ENCODE measurements at regions not wholly inside any gene's neighbourhood (a gene's known extent, or its start where the extent isn't known, plus 50 kb on each side); places are given as distances from the start of the nearest gene placed in this dataset.

DNA sequence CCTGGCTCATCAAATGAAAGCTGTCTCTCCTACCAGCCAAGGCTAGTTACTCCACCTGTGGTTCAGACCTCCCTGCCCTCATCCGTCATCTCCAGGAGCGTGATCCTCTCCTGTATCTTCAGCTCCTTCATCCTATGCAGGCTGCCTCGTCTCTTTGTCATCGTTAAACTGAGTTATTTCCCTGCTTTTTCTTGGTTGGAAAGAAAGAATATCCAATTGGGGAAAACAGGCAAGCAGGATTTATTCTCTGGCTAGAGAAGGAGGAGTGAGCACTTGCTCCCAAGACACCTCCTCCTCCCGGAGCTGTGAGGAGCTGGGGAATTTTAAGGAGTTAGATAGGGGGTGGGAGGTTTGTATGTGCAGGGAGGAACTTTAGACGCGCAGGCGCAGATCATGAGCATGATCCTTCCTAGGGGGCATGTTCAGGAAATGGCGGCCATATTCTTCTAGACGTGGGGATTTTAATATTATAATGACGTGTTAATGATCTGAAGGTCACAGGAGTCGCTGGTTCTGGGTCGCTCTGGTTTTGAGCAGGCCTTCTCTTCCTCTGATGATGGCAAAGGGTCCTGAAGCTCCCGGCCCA is 156.4 kb upstream of the KL start:
- DNase-seq (ENCODE audit: low read depth, low spot score), result no peak

DNA sequence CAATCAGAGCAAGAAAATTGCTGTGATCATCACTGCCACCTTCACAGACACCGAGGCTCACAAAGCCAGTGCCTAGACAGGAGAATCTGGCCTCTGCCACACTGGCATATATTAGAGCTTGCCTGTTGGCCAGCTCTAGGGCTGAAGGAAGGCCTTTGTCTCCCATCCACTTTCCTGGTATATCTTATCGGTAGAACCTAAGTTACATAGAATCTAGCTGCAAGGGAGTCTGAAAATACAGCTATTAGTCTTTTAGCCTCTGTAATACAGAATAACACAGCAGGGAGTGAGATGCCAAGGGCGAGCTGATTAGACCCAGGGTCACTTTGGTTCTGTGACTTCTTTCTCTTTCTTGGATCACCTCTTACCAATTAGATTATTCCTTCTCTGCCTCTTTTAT is 154.9 kb upstream of the KL start:
- DNase-seq (ENCODE audit: low read depth, low spot score), result no peak

DNA sequence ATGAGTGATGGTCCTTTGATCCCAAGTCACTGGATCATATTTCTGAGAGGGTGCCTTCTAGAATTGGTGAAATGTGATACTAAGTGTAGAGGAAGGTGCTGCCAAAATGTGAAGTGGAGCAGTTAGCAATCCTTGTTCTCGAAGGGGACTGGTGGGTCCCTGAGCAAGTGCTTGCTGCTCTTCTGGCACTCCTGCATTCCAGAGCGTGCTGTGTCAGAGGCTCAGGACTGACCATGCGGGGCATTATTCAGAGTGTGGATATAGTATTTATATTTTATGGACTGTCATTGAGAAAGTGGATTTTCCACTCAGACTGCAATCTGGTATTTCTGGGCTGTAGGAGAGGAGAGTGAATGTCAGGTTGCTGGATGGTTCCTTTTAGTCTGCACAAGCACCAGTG is 152.6 kb upstream of the KL start:
- no peak for DNase-seq (ENCODE audit: low read depth, low spot score)

DNA sequence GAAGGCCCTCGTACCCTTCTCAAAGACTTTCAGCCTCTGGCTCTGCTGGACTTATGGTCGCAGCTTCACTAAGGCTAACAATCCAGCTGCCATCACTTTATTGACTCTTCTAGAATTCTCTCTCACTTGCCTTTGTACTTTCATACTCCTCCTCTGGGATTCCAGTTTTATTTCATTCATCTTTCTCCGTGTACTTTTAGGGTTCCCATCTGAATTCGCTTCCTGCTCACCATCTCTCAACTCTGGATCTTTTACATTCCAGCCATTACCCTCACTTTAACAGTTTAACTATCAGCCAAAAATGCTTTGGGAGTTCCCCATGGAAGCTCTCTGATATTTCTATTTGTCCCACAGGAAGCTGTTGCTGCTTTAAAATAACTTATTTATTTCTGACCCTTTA is 149.3 kb upstream of the KL start:
- no peak for DNase-seq (ENCODE audit: low read depth, low spot score)

DNA sequence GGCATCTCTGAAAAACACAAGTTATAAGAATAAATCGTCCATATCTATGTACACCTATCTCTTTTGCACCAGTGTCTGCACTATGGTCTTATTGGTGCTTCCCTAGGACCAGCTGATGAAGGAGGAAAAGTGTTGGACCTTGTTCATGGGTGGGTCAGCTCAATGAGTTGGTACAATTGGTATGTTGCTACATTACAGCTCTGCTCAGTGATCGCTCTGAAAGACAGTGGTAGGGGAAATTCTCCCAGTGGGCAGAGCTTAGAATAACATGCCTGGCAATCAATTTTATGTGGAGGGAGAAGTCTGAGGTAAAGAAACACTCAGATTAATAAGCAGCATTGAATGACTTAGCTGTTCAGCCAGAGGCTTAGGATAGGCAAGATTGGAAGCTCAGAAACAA is 138.7 kb upstream of the KL start:
- no peak for DNase-seq (ENCODE audit: low read depth, low spot score)

DNA sequence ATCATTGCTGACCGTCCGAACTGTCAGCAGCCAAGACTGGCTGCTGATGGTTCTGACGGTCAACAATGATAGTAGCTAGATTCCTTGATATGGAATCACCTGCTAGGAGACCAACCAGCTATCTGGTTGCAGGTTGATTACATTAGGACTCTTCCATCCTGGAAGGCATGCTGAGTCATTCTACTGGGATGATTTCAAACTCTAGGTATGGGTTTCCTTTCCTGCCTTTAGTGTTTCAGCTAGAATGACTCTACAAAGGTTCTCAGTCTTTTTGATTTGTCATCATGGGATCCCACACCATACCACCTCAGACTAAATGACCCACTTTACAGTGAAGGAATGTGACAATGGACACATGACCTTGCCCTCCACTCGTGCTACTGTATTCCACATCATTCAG is 138.1 kb upstream of the KL start:
- no peak for DNase-seq (ENCODE audit: low read depth, low spot score)

DNA sequence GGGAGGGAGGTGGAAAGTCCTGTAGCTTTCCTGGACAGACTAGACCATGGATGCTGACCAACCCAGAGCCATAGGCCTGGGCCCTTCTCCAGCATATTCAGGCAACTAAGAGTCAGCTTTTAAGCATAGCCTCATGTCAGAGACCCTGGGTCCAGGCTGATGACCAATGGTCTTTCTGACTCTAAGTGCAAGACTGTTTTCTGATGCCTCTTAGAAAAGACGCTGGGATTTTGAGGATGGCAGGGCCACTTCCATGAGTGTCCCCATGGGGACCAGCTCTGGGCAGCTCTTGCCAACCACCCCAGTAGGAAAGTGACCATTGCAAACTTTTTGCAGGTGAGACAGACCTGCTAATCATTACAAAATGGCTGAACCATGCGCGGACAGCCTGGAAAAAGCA is 135.6 kb upstream of the KL start:
- no peak for DNase-seq (ENCODE audit: low read depth, low spot score)

DNA sequence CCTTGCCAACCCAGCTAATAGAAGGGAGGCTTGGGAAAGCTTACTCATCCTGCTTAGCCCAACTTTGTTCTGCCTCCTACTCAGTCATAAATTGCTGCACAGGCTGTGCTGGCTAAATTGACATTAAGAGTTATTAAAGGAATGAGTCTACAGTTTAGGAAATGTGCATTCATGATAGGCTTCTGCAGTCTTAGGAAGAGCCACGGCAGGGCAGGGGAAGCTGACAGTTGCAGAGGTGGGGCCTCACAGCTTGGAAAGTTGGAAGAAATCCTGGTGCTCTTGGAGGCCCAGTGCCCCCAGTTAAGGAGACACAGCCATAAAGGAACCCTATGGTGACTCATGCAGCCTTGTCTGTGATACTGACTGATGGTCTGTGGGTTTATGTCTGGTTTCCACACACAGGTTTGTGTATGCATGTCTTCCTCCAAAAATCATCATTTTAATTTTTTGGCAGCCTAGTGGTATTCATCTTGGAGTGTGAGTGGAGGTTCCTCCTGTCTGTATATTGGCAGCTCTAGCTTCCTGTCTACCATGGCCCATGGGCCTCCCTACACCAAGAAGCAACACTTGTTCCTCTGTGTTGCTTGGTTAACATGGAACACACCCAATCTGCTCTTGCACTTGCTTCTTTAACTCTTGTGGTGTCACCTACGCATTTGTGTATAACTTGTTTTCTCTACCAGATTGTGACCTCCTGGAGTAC is 135.0 kb upstream of the KL start:
- no peak for DNase-seq (ENCODE audit: low read depth, low spot score)

DNA sequence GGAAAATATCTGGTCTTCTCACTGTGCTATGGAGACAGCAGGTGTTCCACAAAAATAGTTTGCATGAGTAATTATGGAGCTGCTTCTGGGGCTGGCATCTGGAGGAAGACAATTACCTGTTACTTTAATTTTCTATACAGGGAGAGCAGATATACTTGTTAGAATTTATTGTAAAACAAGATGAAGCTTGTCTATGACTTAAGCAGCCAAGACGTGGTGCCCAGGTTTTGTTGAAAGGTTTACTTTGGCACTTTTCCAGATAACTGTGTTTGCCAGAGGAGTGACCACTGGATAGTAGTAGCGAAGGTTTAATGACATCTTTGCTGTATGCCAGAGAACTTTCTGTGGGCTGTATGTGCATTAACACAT is 134.5 kb upstream of the KL start:
- no peak for DNase-seq (ENCODE audit: low read depth, low spot score)

DNA sequence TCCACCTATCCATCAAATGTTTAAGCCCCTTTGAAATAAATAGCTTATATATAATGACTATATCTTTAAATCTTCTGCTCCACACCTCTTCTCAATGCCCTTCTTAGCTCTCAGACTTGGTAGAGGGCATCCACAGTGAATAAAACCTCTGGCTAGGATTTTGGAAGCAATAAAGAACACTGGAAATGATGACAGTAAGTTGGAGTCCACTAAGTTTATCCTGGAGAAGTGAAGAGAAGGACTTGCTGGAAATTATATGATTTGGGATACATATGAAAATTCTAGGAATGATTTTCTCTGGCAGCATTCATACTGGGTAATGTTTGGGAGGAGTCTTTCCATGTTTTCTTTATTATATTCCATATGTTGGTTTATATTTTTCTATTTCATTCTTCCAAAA is 133.5 kb upstream of the KL start:
- DNase-seq (ENCODE audit: low read depth, low spot score), result no peak

DNA sequence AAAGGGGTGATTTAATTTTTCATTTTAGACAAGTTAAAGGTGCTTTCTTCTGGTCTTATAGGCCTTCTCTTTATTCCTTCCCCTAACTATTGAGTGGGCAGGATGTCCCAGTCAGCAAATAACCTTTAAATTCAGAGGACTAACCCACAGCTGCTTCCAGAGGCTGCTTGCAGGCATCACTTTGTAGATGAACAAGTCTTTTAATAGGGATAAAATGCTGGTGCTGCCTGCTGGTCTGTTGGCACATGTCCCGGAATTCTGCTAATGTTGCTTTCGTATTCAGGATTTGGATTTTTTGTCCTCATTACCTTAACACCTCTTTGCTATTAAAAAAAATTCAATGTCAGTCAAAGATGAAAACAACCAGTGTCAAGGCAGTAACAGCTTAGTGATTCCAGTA is 132.7 kb upstream of the KL start:
- DNase-seq (ENCODE audit: low read depth, low spot score), result no peak

DNA sequence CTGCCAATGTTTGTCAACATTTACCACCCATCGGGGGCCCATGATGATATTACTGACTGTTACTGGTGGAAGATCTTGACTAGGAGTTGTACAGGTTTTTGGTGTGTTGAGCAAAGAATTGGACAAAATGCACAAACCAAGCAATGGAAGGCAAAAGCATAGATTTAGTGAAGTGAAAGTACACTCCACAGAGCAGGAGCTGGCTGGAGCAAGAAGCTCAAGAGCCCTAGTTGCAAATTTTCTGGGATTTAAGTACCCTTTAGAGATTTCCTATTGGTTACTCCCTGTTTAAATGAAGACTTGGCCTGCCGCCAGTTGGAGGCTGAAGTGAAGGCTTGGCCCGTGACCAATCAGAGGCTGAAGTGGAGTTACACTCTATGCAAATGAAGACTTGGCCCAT is 128.6 kb upstream of the KL start:
- no peak for DNase-seq (ENCODE audit: low read depth, low spot score)

DNA sequence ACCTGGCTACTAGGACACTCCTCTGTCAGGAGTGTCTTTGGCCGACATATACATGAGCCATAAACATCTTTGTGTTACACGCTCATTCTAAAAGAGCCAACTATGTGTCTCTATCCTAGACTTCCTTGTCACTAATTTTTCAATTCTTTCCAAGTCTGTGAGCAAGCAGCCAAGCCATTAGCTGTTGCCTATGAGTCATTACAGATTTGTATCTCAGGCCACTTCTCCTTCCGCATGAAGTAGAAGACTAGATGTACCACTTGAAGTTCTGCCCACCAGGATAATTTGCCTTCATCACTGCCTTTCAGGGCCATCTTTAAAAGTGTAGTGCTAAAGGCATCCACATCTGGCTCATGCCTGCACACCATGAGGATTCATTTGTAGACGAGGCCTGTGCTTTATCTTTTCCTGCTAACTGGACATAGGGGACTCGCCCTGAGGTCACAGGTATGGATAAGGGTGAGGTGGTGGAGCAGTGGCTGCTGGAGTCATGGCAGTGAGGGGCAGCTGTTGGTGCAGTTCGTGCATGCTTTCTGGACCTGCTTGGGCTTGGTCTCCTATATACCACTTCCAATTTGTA is 126.1 kb upstream of the KL start:
- DNase-seq (ENCODE audit: low read depth, low spot score), result no peak

DNA sequence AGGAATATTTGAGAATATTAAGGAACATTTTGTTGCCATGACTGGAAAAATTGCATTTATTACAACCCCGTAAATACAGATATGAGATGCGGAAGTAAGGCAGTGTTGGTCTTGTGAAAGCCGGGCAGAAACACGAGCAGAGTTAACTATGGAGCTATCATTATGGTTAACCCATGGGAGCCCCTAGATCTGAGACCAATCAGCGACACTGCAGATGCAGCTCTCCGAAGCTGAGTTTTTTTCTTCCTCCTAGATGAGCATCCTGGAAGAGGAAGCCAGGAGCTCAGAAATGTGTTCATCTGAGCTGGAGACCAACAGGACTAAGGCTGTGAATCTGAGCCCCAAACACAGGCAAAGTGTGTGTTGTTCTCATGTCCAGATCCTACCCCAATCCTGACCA is 123.0 kb upstream of the KL start:
- DNase-seq (ENCODE audit: low read depth, low spot score), result no peak

DNA sequence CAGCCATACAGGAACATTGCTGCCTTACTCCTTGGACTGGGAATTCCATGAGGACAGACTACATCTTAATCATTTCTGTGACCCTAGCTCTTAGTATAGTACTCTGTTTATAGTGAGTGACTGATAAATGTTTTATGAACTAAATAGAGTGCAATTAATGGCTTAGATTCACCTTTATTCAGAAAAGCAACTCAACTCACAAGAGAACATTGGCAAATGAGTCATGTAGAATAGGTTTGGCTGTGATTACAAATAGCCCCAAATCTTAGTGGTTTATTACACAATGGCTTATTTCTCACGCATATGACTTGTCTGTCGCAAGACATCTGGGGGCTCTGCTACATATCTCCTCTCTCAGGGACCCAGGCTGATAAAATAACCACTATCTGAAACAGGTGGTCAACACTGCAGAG is 121.6 kb upstream of the KL start:
- no peak for DNase-seq (ENCODE audit: low read depth, low spot score)

DNA sequence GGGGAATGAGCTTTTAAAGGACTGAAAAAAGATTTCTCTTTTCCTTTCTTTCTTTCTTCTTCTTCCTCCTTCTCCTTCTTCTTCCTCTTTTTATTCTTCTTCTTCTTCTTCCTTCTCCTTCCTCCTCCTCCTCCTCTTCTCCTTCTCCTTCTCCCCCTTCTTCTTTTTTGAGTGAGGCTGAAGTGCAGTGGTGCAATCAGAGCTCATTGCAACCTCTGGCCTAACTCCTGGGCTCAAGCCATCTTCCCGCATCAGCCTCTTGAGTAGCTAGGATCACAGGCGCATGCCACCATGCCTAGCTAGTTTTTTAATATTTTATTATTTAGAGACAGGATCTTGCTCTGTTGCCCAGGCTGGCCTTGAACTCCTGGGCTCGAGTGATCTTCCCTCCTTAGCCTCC is 120.9 kb upstream of the KL start:
- no peak for DNase-seq (ENCODE audit: low read depth, low spot score)

DNA sequence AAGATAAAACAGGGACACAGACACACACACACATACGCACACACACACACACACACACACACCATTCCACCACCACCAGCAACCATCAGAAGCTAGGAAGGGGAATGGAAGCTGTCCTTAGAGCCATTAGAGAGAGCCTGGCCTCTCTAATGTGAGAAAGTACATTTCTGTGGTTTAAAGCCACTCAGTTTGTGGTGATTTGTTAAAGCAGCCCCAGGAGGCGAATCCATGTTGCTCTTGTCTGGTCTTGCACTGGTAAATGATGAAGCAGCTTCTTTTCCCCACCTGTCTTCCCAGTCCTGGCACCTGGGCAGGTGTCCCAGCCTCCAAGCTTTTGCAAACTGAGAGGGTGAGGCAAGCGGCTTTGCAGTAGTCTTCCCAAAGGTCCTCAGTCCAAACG is 118.9 kb upstream of the KL start:
- DNase-seq (ENCODE audit: low read depth, low spot score), result no peak

DNA sequence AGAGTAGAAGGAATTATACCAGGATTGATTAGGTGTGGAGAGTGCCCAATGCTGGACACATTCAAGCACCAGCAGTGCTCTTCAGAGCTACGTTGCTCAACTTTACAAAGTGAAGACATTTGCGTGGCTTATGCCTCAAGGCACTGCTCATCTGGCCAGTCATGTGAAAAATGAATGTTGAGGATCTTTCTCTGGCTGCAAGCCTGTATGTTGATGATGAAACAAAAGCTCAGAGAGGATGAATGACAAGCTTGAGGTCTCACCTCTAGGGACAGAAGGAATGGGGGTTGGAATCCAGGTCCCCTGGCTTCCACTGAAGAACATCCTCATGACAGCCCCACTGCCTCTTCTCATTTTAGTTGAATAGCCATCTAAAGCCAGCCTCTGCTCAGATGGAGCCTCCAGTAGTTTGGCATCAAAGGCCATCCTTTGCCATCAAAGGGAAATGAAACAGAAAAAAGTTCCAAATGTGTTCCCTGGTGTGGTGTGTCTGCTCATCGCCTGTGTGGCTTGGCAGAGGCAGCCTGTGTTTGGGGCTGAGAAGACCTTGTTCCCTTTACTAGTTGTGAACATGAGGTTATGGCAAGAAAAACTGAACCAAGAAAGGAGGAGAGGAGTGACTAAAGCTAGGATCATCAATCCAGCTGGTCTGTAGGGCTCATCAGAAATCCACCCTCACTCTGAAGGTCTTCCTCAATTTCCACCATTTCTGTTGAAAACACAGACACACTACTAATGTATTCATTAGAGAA is 114.0 kb upstream of the KL start:
- DNase-seq (ENCODE audit: low read depth, low spot score), result no peak

DNA sequence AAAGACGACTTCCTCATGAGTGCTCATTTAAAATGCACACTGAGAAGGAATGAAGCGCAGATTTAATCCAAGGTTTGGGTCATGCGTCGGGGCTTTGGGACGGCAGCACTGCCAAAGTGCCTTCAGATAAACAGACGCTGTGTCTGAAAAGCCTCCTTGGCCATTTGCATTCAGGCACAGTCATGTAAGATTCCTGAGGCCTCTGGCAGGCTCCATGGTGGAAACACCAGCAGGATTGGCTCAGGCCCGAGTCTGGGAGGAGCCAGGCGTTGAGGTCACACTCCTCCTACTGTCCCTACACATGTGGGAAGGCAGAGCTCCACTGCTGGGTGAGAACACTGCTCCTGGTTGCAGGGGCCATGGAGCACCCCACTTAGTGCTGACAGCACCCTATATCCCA is 113.3 kb upstream of the KL start:
- DNase-seq (ENCODE audit: low read depth, low spot score), result no peak

DNA sequence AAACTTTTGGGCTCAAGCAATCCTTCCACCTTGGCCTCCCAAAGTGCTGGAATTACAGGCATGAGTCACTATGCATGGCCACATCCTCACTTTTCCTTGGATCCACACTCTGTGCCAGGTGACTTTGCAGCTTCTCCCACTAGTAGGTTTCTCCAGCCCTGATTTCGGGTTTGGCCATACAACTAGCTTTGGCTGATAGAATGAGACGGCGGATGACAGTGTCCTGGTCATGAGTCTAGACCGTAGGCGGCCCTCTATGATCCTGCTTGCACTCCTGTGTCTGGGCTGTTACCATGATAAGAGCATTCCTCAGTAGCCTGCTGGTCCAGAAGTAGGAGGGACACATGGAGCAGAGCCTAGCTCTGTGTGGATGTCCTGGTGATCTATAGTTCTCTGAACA is 112.5 kb upstream of the KL start:
- DNase-seq (ENCODE audit: low read depth, low spot score), result no peak

DNA sequence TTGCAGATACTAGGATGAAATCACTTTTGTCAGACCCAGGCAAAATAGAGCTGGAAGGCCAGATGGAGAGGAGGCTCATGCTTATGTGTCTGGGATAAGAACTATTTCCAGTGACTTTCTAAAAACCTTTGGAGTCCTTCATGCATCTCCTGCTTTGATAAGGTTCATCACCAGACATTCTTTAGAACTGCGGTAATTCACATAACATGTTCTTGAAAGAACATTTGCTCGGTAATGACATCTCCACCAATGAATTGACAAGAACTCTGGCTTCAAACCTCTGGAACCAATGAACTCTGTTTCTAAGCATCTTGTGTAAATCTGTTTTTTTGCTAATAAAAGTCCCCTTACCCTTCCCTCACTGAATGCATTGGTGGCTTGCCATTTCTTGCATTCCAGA is 112.0 kb upstream of the KL start:
- DNase-seq (ENCODE audit: low read depth, low spot score), result no peak

DNA sequence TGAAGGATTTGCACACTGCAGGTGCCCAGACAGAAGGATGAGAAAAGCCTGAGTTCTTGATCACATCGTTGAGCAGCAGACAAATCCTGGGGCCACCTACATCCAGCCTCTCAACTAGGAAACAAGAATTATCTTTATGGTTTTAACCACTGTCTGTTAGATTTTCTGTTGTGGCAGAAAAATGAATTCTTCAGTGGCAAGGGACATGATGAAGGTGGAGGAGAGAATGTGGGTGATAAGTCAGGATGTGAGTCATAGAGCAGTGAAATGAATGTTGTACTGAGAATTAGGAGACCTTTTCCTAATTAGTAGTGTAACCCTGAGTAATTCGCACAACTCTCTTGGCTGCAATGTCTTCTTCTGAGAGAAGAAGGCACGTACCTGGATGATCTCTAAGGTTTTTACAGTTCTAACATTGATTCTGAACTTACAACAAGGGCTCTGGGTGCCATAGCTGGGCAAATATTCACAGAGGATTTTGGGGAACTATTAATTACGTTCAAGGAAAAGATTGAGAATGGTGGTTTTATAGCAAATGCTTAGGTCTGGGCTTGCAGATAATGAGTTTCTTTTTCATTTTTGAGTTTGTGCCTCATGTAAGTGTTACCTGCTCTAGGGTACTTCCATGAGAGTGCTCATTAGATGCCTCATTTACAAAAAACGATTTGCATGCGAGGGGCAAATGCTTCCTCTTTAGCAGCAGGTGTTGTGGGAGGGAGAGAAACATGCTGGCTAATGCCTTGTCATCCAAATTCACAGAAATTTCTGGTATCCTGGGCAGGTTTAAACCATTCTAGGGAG is 111.0 kb upstream of the KL start:
- DNase-seq (ENCODE audit: low read depth, low spot score), result no peak
